H1 (cell line): ENCODE measurements at regions not wholly inside any gene's neighbourhood (a gene's known extent, or its start where the extent isn't known, plus 50 kb on each side); places are given as distances from the start of the nearest gene placed in this dataset.

Experiments used
- CTCF ChIA-PET: fragments of 300-600 bp; sonication (Branson Sonifier 250); formaldehyde crosslinking; loops from one replicate; lab custom pipeline; 2021; ENCODE audit not compliant: partially characterized antibody; lab: Charles Lee
- POLR2A ChIA-PET: fragments of 300-600 bp; sonication (Branson Sonifier 250); formaldehyde crosslinking; loops from one replicate; lab custom pipeline; 2021; ENCODE audit warnings: inconsistent platforms; ENCODE audit not compliant: partially characterized antibody; lab: Charles Lee
- DNase-seq, 2 experiments: peaks; one replicate each; pipeline versions ENCODE4 v3.0.0 to v3.0.0-alpha.2; 2010 to 2022; ENCODE audit warnings: low spot score in 2 of 2, low read depth in 1 of 2, mixed read lengths in 1 of 2
- FAIRE-seq: peaks from 2 replicates; lab custom pipeline; 2011; peaks lifted over from hg19 to GRCh38; lab: Jason Lieb, UNC
- H2AFZ ChIP-seq: 2 replicates; pipeline ENCODE4 v1.8.1; 2012; ENCODE audit warnings: low read length, inconsistent platforms
- H2AK5ac ChIP-seq: 2 replicates; pipeline ENCODE4 v1.6.1; 2013; ENCODE audit warnings: low read depth, low read length
- H2BK120ac ChIP-seq: replicated peaks from 2 replicates; pipeline ENCODE3; 2013; ENCODE audit warnings: low read depth, low read length, inconsistent platforms
- H2BK12ac ChIP-seq: 2 replicates; pipeline ENCODE4 v1.6.1; 2013; ENCODE audit warnings: low read depth, low read length
- H2BK15ac ChIP-seq: 2 replicates; pipeline ENCODE4 v1.6.1; 2013; ENCODE audit warnings: low read length
- H2BK20ac ChIP-seq: 2 replicates; pipeline ENCODE4 v1.6.1; 2013; ENCODE audit warnings: low read length
- H2BK5ac ChIP-seq: 2 replicates; pipeline ENCODE4 v1.6.1; 2013; ENCODE audit warnings: low read depth, low read length
- H3K14ac ChIP-seq: 2 replicates; pipeline ENCODE4 v1.6.1; 2013; ENCODE audit warnings: inconsistent platforms; ENCODE audit not compliant: insufficient read length
- H3K18ac ChIP-seq: 2 replicates; pipeline ENCODE4 v1.6.1; 2013; ENCODE audit warnings: low read length; ENCODE audit errors: extremely low read depth
- H3K23ac ChIP-seq: 2 replicates; pipeline ENCODE4 v1.6.1; 2013; ENCODE audit warnings: inconsistent platforms; ENCODE audit not compliant: insufficient read length
- H3K23me2 ChIP-seq: 2 replicates; pipeline ENCODE4 v1.6.1; 2013; ENCODE audit warnings: low read depth, low read length
- H3K27ac ChIP-seq: 2 replicates; pipeline ENCODE4 v1.6.1; 2011; ENCODE audit warnings: low read depth, low read length, inconsistent platforms
- H3K27me3 ChIP-seq, 4 experiments: replicated peaks in 1 of 4; 1 replicate in 1 of 4; 2 replicates in 3 of 4; pipeline versions ENCODE4 v1.6.1 to v1.8.1; 2011 to 2013; ENCODE audit warnings: low read length in 3 of 4, mild to moderate bottlenecking in 3 of 4, inconsistent platforms in 2 of 4, mixed read lengths in 2 of 4, moderate library complexity in 1 of 4; ENCODE audit not compliant: control insufficient read depth in 3 of 4, insufficient read depth in 3 of 4; ENCODE audit errors: extremely low read depth in 1 of 4
- H3K36me3 ChIP-seq, 4 experiments: 2 replicates each; pipeline versions ENCODE4 v1.6.1 to v1.8.1; 2011 to 2013; ENCODE audit warnings: mild to moderate bottlenecking in 4 of 4, low read length in 3 of 4, moderate library complexity in 2 of 4, control low read depth in 1 of 4, inconsistent platforms in 1 of 4; ENCODE audit not compliant: insufficient read depth in 4 of 4, control insufficient read depth in 2 of 4
- H3K4ac ChIP-seq: replicated peaks from 2 replicates; pipeline ENCODE3; 2013; ENCODE audit warnings: low read length, low read depth, mixed read lengths, inconsistent platforms; ENCODE audit not compliant: insufficient read length
- H3K4me1 ChIP-seq, 4 experiments: replicated peaks in 1 of 4; 1 replicate in 1 of 4; 2 replicates in 3 of 4; pipeline versions ENCODE4 v1.6.1 to v1.8.1; 2011 to 2013; ENCODE audit warnings: low read length in 3 of 4, inconsistent platforms in 2 of 4, mixed read lengths in 1 of 4; ENCODE audit not compliant: insufficient read depth in 4 of 4, control insufficient read depth in 3 of 4
- H3K4me2 ChIP-seq, 2 experiments: 2 replicates each; pipeline versions ENCODE4 v1.6.1 to v1.8.1; 2011 to 2013; ENCODE audit warnings: low read depth in 2 of 2, low read length in 2 of 2, control low read depth in 1 of 2, inconsistent platforms in 1 of 2, mild to moderate bottlenecking in 1 of 2; ENCODE audit not compliant: insufficient read depth in 1 of 2
- H3K4me3 ChIP-seq, 4 experiments: fragments of 200-600, 300-600 bp in 1 of 4; sonication (generic), shearing (Covaris generic), sonication (Bioruptor Twin) in 1 of 4; 2 replicates each; pipeline versions ENCODE4 v1.5.1 to v1.8.1; 2011 to 2016; ENCODE audit warnings: low read length in 4 of 4, low read depth in 3 of 4, control low read depth in 2 of 4, inconsistent platforms in 2 of 4, mild to moderate bottlenecking in 2 of 4, mixed read lengths in 1 of 4, moderate library complexity in 1 of 4; ENCODE audit not compliant: insufficient read depth in 2 of 4; ENCODE audit errors: extremely low read depth in 1 of 4
- H3K56ac ChIP-seq: replicated peaks from 2 replicates; pipeline ENCODE3; 2013; ENCODE audit warnings: low read depth, mild to moderate bottlenecking, mixed read lengths, low read length, inconsistent platforms; ENCODE audit not compliant: insufficient read length
- H3K79me1 ChIP-seq: 2 replicates; pipeline ENCODE4 v1.6.1; 2013; ENCODE audit warnings: low read depth, low read length, control low read depth
- H3K79me2 ChIP-seq, 2 experiments: 2 replicates each; pipeline versions ENCODE4 v1.6.1 to v1.8.1; 2012 to 2013; ENCODE audit warnings: low read length in 2 of 2, mild to moderate bottlenecking in 2 of 2, inconsistent platforms in 1 of 2; ENCODE audit not compliant: insufficient read depth in 2 of 2, control insufficient read depth in 1 of 2
- H3K9ac ChIP-seq, 4 experiments: replicated peaks in 1 of 4; 1 replicate in 1 of 4; 2 replicates in 3 of 4; pipeline versions ENCODE4 v1.6.1 to v1.8.1; 2011 to 2013; ENCODE audit warnings: low read depth in 3 of 4, low read length in 3 of 4, control low read depth in 2 of 4, mild to moderate bottlenecking in 2 of 4, moderate library complexity in 2 of 4, inconsistent platforms in 1 of 4; ENCODE audit errors: extremely low read depth in 1 of 4
- H3K9me3 ChIP-seq, 2 experiments: 2 replicates each; pipeline versions ENCODE4 v1.6.1 to v1.8.1; 2012 to 2013; ENCODE audit warnings: mild to moderate bottlenecking in 2 of 2, moderate library complexity in 2 of 2, control low read depth in 1 of 2, inconsistent platforms in 1 of 2, low read depth in 1 of 2, low read length in 1 of 2, mixed read lengths in 1 of 2; ENCODE audit not compliant: insufficient read depth in 2 of 2
- H4K20me1 ChIP-seq, 2 experiments: replicated peaks in 1 of 2; 2 replicates each; pipeline versions ENCODE3 to v1.8.1; 2011 to 2013; ENCODE audit warnings: inconsistent platforms in 2 of 2, low read length in 2 of 2, mild to moderate bottlenecking in 1 of 2; ENCODE audit not compliant: insufficient read depth in 2 of 2, control insufficient read depth in 1 of 2
- H4K5ac ChIP-seq: 2 replicates; pipeline ENCODE4 v1.6.1; 2013; ENCODE audit warnings: low read length, low read depth, mixed read lengths, inconsistent platforms; ENCODE audit not compliant: insufficient read length
- H4K8ac ChIP-seq: 2 replicates; pipeline ENCODE4 v1.8.0; 2013; ENCODE audit warnings: mild to moderate bottlenecking, moderate library complexity, low read length, inconsistent platforms; ENCODE audit not compliant: insufficient read depth; ENCODE audit errors: extremely low read depth
- H4K91ac ChIP-seq: replicated peaks from 2 replicates; pipeline ENCODE3; 2013; ENCODE audit warnings: low read length, mixed read lengths, inconsistent platforms; ENCODE audit not compliant: insufficient read length
- BCL11A ChIP-seq, 2 experiments: IDR thresholded peaks; one replicate each; pipeline ENCODE4 v1.6.1; 2011; ENCODE audit warnings: low read depth in 2 of 2, low read length in 2 of 2, mild to moderate bottlenecking in 2 of 2
- BRCA1 ChIP-seq: IDR thresholded peaks from 2 replicates; pipeline ENCODE4 v1.6.1; 2012; ENCODE audit warnings: low read depth, low read length, improper control_type of control experiment
- CHD2 ChIP-seq: IDR thresholded peaks from 2 replicates; pipeline ENCODE4 v1.6.1; 2012; ENCODE audit warnings: low read length, improper control_type of control experiment
- EGR1 ChIP-seq: IDR thresholded peaks from 2 replicates; pipeline ENCODE4 v1.6.1; 2011; ENCODE audit warnings: low read depth, low read length, borderline replicate concordance
- FOSL1 ChIP-seq: IDR thresholded peaks from 2 replicates; pipeline ENCODE4 v1.6.1; 2011; ENCODE audit warnings: mild to moderate bottlenecking, low read depth, low read length, moderate library complexity; ENCODE audit not compliant: insufficient read depth
- HDAC6 ChIP-seq: IDR thresholded peaks from one replicate; pipeline ENCODE4 v1.7.1; 2012; ENCODE audit warnings: low read depth, mild to moderate bottlenecking, inconsistent platforms, low read length, moderate library complexity
- POLR2A ChIP-seq, 2 experiments: IDR thresholded peaks; 1 replicate in 1 of 2; 2 replicates in 1 of 2; pipeline ENCODE4 v1.6.1; 2011; ENCODE audit warnings: low read depth in 2 of 2, low read length in 2 of 2, mild to moderate bottlenecking in 2 of 2; ENCODE audit errors: control extremely low read depth in 1 of 2
- POU5F1 ChIP-seq: IDR thresholded peaks from 2 replicates; pipeline ENCODE4 v1.6.1; 2011; ENCODE audit warnings: low read depth, mild to moderate bottlenecking, low read length, moderate library complexity
- RAD21 ChIP-seq, 2 experiments: IDR thresholded peaks in 1 of 2; conservative IDR thresholded peaks in 1 of 2; 2 replicates each; pipeline ENCODE4 v1.6.1; 2011; ENCODE audit warnings: low read depth in 2 of 2, low read length in 2 of 2, improper control_type of control experiment in 1 of 2, inconsistent platforms in 1 of 2, mild to moderate bottlenecking in 1 of 2, moderate library complexity in 1 of 2
- RNF2 ChIP-seq: fragments of 200-900, 300-1000 bp; sonication (generic); IDR thresholded peaks from 2 replicates; pipeline ENCODE4 v1.7.1; 2016; ENCODE audit warnings: borderline replicate concordance, low read depth, mild to moderate bottlenecking, antibody characterized with exemption, low read length; ENCODE audit not compliant: poor library complexity, severe bottlenecking; ENCODE audit errors: missing control alignments
- RXRA ChIP-seq: IDR thresholded peaks from 2 replicates; pipeline ENCODE4 v1.6.1; 2011; ENCODE audit warnings: low read depth, mild to moderate bottlenecking, low read length, moderate library complexity; ENCODE audit not compliant: insufficient read depth
- TAF1 ChIP-seq: IDR thresholded peaks from 2 replicates; pipeline ENCODE4 v1.6.1; 2011; ENCODE audit warnings: mild to moderate bottlenecking, low read depth, low read length
- TBP ChIP-seq: IDR thresholded peaks from 2 replicates; pipeline ENCODE4 v1.6.1; 2011; ENCODE audit warnings: low read depth, low read length, improper control_type of control experiment
- TEAD4 ChIP-seq: IDR thresholded peaks from 2 replicates; pipeline ENCODE4 v1.6.1; 2012; ENCODE audit warnings: low read depth, low read length, inconsistent platforms, mixed read lengths
- WGBS, 2 experiments: shearing (Covaris generic) in 1 of 2; methylation state at CpG; one replicate each; pipeline versions ENCODE4 v1.1.6 to v1.1.7; 2013 to 2015; ENCODE audit warnings: low lambda C conversion rate in 2 of 2, mixed read lengths in 2 of 2, inconsistent platforms in 1 of 2, low coverage in 1 of 2, missing lambda C conversion rate in 1 of 2; ENCODE audit not compliant: insufficient replicate concordance in 2 of 2, insufficient coverage in 1 of 2, insufficient read length in 1 of 2; ENCODE audit errors: extremely low coverage in 1 of 2, missing lambda C conversion rate in 1 of 2; 5-methylcytosine and 5-hydroxymethylcytosine counted together
- TF ChIP-seq, protein P1 (sequence below): IDR thresholded peaks from 2 replicates; pipeline ENCODE4 v1.6.1; 2012; ENCODE audit warnings: inconsistent platforms

DNA sequence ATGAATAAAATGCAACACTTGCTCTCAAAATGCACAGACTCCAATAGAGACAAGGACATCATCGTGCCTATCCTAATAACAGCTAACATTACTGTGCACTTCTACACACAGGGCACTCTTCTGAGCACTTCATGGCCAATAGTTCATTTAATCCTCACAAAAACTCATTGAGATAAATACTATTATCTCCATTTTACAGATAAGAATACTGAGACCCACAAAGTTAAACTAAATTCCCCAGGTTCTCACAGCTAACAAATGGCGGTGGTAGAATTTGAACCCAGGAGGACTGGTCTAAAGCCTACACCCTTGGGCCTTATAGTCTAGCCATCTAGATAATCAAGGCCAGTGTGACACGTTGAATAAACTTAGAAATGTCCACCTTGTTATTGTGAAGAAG is 328.6 kb downstream of the RRAGC start:
- Histone ChIP-seq H3K18ac (no peak overlapping the region), H3K4me1 (no peaks in the 10 kb centered on the region), H3K23me2 (no peaks in the 10 kb centered on the region), H2BK120ac (no peak overlapping the region), H3K4ac (no peak overlapping the region), H4K91ac (no peak overlapping the region), H3K4me3 (no peak overlapping the region), H3K4me2 (no peak overlapping the region), H2AK5ac (no peak overlapping the region), H3K27ac (no peak overlapping the region), H2BK5ac (no peak overlapping the region), H3K36me3 (no peaks in the 10 kb centered on the region), H3K79me1 (no peaks in the 10 kb centered on the region; the same call in 1 of the 2 replicates), H3K56ac (no peak overlapping the region), H3K9me3 (no peaks in the 10 kb centered on the region; a peak in 1 of 4 replicates), H3K9ac (no peak overlapping the region), H3K14ac (no peak overlapping the region), H4K8ac (no peak overlapping the region), H2BK12ac (no peak overlapping the region), H2BK15ac (no peak overlapping the region), H4K5ac (no peak overlapping the region), H3K27me3 (no peaks in the 10 kb centered on the region), H3K23ac (no peak overlapping the region), H2BK20ac (no peak overlapping the region), H4K20me1 (no peaks in the 10 kb centered on the region), H3K79me2 (no peaks in the 10 kb centered on the region), H2AFZ (no peak overlapping the region)
- ChIA-PET POLR2A (no interaction called here), CTCF (interaction anchor here (0.8 to 1.6 kb wide), 2 partner anchors 9 to 39 kb away, joined by 3 to 7 read pairs; no protein-coding TSS in a partner anchor)
- DNase-seq (no peak), FAIRE-seq (no peak)
- WGBS, 2 experiments = 82% methylated on average over 3 of the region's 3 CpGs; no CpG with 5 or more reads in 1 of the 2 experiments
- no peak for TF ChIP-seq RXRA
- TF ChIP-seq RAD21 (IDR thresholded peaks at IDR 0.05 in 1 of 2, conservative IDR thresholded peaks at IDR 0.05 in 1 of 2; ENCODE audit: low read depth in 2 of 2, low read length in 2 of 2) = no peak
- no peak for TF ChIP-seq BRCA1
- no peak for TF ChIP-seq RNF2
- no peak for TF ChIP-seq CHD2
- TF ChIP-seq TBP = no peak
- TF ChIP-seq TEAD4 = no peak
- TF ChIP-seq, protein P1, sequence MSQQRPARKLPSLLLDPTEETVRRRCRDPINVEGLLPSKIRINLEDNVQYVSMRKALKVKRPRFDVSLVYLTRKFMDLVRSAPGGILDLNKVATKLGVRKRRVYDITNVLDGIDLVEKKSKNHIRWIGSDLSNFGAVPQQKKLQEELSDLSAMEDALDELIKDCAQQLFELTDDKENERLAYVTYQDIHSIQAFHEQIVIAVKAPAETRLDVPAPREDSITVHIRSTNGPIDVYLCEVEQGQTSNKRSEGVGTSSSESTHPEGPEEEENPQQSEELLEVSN = no peak
- no peak for TF ChIP-seq POLR2A (IDR thresholded peaks at IDR 0.05; ENCODE audit: control extremely low read depth in 1 of 2, low read depth in 2 of 2, low read length in 2 of 2)
- no peak for TF ChIP-seq HDAC6
- no peak for TF ChIP-seq EGR1
- no peak for TF ChIP-seq FOSL1
- TF ChIP-seq POU5F1 = no peak
- no peak for TF ChIP-seq TAF1
- no peak for TF ChIP-seq BCL11A (IDR thresholded peaks at IDR 0.05; ENCODE audit: low read depth in 2 of 2, low read length in 2 of 2)
